Breast epithelium (tissue), 3 donors: ENCODE measurements at regions not wholly inside any gene's neighbourhood (a gene's known extent, or its start where the extent isn't known, plus 50 kb on each side); places are given as distances from the start of the nearest gene placed in this dataset.

ENCODE experiments used
- CTCF ChIP-seq, 3 donors: fragments of 450-650 bp; IDR thresholded peaks; one replicate each; pipeline ENCODE4 v1.5.1; 2016 to 2017; ENCODE audit warnings: antibody characterized with exemption in 3 of 3, mild to moderate bottlenecking in 3 of 3, moderate library complexity in 3 of 3
- POLR2A ChIP-seq: fragments of 450-650 bp; IDR thresholded peaks from one replicate; pipeline ENCODE4 v1.6.1; 2016; ENCODE audit warnings: antibody characterized with exemption, mild to moderate bottlenecking, moderate library complexity

GRCh38 chr3:15982667-15983196, 185.0 kb upstream of the ANKRD28 start:
- no peak for TF ChIP-seq CTCF (IDR thresholded peaks at IDR 0.05)
- TF ChIP-seq POLR2A = no peak
